HS-5 (cell line): ENCODE measurements at regions not wholly inside any gene's neighbourhood (a gene's known extent, or its start where the extent isn't known, plus 50 kb on each side); places are given as distances from the start of the nearest gene placed in this dataset.
"Not testable (repeated sequence)": the region's sequence is repeated elsewhere in the genome, so short reads cannot be mapped to it uniquely, and the experiment has no call there.

Source experiments
- DNase-seq: peaks from one replicate; pipeline ENCODE4 v3.0.0-alpha.2; 2012; ENCODE audit warnings: low read depth

- DNase-seq, result no peak
These were observed 1029.1 kb upstream of the KLHL29 start for GRCh38 chr2:22355816-22356433.

DNA sequence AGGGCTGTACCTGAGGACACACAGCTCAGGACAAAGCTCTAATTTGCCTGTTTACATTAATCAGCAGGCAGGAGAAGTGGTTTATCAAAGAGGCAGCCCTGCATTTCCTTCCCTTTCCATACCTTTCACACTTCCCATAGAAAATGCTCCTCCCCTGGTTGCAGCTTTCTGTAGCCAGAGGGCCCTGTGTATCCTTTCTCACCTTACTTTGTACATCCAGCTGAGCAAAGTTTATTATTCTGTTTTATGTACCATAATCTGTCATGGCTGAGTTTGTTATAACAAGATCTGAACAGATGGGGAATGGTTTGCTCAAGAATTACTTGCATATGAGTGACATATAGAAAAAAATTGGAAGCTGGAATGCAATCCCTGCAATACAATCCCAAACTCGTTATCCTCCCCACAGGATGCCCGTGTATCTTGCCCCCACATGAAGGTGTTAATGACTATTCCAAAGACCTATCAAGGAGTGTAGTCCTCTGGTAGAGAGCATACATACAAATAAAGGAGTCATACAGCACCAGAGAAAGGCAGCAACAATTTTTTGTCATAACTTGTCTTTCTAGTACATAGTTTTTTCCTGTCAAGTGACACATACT, 1025.8 kb upstream of the KLHL29 start:
- DNase-seq, result no peak

GRCh38 chr2:22360735-22361374, 1024.1 kb upstream of the KLHL29 start:
- DNase-seq, result no peak

GRCh38 chr2:22361571-22361970, 1023.4 kb upstream of the KLHL29 start:
- DNase-seq, result no peak

DNA sequence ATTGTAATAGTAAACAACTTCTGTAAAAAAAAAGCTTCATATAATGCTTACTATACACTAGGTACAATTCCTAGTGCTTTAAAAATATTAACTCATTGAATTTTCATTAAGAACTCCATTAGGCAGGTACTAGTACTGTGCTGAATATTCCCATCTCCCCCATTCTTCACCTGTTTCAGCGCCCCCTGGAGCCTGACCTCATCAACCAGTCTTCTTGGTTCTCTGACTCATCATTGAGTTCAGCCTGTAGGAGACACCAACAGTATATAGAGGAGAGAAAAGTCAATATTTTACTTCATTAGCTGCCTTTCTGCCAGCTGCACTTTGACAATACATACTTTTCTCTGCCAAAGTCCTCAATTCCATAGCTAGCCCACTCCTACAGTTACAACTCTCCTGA, 1009.9 kb upstream of the KLHL29 start:
- no peak for DNase-seq

DNA sequence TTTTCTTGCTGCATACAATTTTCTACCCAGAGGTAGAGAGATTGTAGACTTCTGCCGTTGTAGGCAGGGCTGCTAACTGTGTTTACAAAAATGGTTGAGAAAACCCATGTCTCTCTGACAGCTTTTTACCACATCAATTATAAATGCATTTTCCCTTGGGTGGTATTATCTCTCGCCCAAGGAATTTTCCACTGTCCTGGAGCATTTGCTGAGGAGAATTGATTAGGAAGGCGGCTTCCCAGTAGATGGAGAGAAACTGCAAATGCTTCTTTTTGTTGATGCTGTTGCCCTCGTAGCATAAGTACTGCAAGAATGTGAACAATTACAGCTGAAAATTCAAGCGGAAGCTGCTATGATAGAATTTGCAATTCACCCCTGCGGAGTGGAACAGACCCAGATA, 1007.7 kb upstream of the KLHL29 start:
- no peak for DNase-seq

DNA sequence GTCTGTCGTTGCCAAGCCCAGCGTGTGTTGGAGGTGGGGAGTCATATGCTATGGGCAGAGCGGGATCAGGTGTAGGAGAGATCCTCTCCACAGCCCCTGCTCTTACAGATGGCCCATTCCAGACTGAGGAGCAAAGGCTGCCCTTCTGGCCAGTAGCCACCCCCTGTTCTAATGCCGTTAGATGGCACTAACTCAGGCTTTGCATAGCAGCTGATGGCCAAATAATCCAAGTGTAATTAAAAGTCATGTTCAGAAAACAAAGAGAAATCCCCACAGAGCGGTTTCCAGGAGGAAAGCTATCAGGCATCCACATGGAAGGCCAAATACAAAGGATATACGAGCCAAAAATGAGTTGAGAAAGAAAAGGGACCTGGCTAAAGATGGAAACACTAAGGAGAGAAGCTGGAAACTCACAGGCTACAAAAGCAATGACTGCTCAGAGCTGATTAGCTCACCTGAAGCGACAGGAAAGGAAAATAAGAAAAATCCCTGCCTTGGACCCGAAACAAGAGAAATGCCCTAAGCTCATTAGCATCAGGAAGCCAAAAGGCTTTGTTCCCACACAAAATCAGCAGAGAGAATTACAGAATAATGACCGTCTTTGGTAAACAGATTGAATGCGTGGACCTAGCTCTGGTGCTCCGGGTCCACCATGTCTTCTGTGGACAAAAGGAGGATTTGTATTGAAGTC, 1002.4 kb upstream of the KLHL29 start:
- DNase-seq, result no peak

DNA sequence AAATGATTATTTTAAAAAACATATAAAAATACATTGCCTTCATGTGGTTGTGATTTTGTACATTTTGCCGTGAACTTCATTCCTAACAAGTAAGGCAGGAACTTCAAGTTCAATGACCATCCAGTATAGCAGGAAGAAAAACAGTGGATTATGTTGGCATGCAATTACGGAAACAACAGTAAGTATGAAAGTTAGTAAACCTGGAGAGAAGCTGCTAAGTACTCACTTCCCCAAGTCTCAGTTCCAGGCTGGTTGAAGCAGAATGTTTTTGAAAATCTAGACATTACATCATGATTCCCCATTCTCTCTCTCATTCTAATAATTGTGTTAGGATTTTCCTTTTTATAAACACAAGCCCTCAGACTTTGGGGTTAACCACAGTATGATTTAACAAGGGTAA, 987.1 kb upstream of the KLHL29 start:
- DNase-seq, result no peak

- DNase-seq, result no peak
These were observed 981.2 kb upstream of the KLHL29 start for GRCh38 chr2:22403748-22404147.

DNA sequence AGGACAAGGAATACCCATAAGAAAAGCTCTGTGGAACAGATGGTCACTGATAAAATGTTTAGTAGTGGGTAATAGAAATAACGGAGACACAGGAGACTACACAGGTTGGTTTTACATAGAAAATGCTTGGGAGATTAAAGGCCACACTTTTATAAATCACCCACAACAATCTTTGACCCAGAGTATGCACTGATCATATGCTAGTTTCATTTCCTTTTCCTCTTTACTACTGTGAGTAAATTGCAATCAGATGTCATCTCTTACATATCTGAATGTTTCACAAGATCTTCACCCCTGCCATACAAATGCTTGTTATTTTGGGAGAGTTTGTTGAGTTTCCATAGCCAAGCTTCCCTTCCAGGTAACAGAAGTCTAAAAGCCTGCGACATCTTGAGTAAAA, 978.4 kb upstream of the KLHL29 start:
- DNase-seq, result no peak

DNA sequence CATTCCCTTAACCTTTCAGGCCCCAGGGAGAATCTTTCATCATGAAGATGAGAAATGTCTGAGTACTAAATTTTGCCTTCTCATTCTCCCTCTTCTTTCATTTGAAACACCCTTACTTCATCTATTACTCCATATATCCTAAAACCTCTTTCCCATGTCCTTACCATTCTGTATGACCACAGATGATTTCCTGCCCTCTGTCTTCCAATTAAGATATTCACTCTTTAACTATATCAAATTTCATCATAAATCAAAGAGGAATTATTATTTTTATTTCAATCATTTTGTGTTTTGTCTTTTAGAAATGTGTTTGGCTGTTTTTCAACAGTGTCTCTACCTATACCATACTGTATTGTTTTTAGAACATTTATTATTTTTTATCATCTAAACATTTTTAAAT, 964.9 kb upstream of the KLHL29 start:
- no peak for DNase-seq

DNA sequence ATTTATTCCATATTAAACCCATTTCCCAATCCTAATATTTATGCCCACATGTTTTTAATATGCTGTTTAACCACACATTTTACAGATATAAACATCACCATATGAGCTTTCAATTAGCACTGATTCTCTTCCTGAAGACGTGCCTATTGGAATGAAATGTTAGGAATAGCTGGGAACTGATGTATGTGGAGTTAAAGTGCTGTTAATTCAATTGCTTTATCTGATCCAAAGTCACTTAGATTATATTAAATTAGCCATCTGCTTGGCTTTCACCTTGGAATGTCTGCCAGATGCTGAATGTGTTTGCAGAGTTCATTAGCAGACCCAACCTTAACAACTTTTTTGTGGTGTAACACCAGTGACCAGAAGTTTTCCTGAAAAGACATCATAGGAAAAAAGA, 942.9 kb upstream of the KLHL29 start:
- no peak for DNase-seq

DNA sequence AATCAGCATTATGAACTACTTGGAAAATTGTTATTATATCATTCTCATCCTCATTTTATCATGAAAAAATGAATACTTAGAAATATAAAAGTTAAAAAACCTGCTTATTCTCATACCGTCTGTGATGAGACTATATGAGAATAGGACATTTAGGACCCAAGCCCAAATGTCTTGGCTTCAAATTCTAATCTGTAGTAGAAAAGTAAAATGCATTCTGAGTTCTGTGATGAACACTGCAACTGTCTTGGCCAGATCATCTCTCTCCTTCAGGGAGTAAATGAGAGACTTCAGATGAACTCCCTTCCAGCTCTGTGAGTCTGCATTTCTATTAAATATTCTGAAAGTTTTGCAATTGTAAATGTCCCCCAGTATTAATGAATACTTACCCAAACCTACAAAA, 940.7 kb upstream of the KLHL29 start:
- DNase-seq, result no peak

DNA sequence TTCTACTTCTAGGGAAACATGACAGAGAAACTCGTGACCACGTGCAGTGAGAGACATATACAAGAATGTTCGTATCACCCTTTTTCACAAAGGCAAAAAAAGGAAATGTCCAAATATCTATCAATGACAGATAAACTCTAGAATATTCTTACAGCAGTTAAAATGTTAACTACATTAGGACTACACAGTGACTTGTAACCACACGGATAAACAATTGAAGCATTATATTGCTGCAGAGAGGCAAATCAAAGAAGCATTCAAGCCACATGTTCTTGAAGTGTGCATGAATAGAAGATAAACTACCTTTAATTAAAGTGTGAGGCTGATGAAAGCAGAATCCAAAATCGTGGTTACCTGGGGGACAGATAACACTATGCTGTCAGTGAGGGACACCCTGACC, 935.3 kb upstream of the KLHL29 start:
- no peak for DNase-seq

DNA sequence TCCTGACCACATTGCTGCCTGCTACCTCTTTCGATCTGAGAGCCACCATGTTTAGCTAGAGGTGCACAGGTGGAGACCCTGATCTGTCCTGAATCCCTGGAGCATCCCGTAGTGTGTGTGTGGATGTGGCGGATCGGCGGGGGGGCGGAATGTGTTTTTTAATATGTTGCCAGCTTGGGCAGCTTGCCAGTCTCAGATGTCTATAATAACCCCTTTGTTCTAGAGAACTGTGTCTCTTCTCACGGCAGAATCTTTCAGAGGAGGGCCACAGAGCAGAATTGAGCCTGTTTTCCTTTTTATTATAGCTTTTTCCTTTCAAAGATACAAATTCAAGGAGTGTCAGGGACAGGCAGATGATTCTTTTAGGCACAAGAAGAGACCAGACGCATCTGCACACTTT, 934.1 kb upstream of the KLHL29 start:
- DNase-seq, result no peak

DNA sequence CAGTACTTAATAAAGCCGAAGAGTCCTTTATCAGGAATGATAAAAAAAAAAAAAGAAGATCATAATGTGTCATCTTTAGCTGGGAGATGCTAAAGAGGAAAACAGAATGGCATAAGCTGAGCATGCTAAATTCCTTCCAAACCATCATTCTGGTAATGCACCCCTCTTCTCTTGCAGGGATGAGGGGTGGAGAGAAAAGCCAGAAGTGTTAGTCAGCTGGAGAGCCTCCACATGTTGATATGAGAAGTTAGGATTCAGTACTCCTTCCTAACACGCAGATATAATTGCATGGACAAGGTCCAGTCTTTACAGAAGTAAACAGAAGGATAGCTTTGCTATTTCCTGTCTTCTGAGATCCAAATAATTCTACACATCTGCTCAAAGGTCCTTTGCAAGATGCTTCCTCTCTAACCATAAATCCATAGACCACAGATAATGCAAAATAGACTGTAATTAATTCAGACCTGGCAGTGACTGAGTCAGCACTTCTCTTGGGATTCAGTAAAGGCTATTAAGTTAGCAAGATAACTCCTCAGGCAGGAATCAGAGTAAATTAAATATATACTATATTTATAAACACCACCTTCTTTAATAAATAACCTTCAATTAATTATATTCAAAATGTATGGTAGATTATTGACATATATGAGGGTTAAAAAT, 930.0 kb upstream of the KLHL29 start:
- DNase-seq, result no peak

DNA sequence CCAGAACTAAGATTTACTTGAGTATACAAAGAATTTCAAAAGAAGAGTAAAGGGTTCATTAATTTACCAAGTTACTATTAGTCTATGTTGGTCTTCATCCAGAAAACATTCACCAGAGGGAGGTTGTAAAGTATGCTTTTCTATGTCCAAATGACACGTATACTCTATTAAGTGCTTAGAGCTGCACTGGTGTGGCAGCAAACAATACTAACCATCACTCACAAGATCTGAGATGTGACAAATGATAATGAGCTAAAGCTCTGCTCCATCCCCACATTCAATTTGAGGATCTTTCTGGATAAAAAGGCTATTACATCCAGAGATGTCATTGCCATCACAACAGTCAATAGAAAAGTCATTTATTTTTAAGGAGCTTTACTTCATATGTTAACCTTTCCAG, 926.5 kb upstream of the KLHL29 start:
- DNase-seq, result no peak

DNA sequence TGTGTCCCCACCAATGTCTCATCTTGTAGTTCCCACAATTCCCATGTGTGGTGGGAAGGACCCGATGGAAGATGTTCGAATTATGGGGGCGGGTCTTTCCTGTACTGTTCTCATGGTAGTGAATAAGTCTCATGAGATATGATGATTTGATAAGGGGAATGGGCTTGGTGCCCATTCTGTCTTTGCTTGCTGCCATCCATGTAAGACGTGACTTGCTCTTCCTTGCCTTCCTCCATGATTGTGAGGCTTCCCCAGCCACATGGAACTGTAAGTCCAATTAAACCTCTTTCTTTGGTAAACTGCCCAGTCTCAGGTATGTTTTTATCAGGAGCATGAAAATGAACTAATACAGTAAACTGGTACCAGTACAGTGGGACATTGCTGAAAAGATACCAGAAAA, 909.9 kb upstream of the KLHL29 start:
- DNase-seq, result not testable (repeated sequence)

DNA sequence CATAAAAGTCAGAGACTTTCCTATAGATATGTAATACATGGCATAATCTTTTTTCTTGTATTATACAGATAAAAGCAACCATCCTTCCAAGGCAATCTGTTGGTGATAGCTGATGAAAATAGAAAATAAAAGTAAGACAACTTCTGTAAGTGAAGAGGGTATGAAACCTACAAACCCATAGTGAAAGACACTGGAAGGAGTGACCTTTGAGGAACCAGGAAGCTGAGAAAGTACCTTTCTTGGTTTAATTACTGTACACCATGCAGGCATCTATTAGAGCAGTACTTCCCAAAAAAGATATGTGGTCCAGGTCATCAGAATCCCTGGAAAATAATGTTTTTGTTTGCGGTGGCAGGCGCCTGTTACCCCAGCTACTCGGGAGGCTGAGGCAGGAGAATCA, 906.6 kb upstream of the KLHL29 start:
- no peak for DNase-seq

- DNase-seq, result no peak
These were observed 903.3 kb upstream of the KLHL29 start for GRCh38 chr2:22481486-22482259.

GRCh38 chr2:22483036-22483435, 901.9 kb upstream of the KLHL29 start:
- DNase-seq, result no peak

- no peak for DNase-seq
These were observed 899.5 kb upstream of the KLHL29 start for GRCh38 chr2:22485486-22485885.
